Gastrocnemius medialis (tissue), 4 donors: ENCODE measurements at regions not wholly inside any gene's neighbourhood (a gene's known extent, or its start where the extent isn't known, plus 50 kb on each side); places are given as distances from the start of the nearest gene placed in this dataset.

ENCODE experiments used
- POLR2A ChIP-seq, 2 donors: fragments of 450-650 bp; IDR thresholded peaks; one replicate each; pipeline ENCODE4 v1.6.1; 2017; ENCODE audit warnings: antibody characterized with exemption in 2 of 2, mild to moderate bottlenecking in 2 of 2, moderate library complexity in 2 of 2
- TF ChIP-seq, protein P1 (sequence below), 5 experiments: fragments of 450-650 bp in 3 of 5; fragments of 200-600 bp in 2 of 5; sonication (generic) in 2 of 5; IDR thresholded peaks in 4 of 5; conservative IDR thresholded peaks in 1 of 5; 1 replicate in 4 of 5; 2 replicates in 1 of 5; pipeline ENCODE4 v1.5.1; 2016 to 2019; ENCODE audit warnings: antibody characterized with exemption in 5 of 5, mild to moderate bottlenecking in 3 of 5, moderate library complexity in 3 of 5

DNA sequence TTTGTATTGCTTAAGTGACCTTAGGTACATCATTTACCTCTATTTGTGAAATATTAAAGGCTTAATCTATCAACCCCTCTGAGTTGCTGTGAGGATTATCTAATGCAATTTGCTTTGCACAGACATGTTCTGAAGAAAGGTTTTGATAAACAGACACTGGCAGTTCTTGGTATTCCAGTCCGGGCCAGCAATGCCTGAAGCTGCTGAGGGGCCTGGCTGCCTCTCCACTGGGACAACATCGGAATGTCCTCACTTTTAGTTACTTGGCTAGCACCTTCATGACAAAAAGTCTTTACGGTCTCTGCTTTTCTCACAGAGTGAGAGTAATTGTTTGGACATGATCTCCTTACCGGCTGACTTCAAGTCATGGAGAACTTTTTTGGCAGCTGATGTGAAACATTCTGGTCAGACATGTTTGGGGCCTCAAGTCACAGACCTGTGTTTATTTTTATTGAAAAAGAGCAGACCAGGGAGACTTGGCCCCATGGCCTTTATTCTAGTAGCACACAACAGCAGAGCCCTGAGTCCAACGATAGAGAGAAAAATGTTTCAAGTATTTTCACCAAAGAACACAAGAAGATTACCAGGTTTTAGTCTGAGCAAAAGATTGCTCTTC lies 1112.3 kb upstream of the FANCL start:
- TF ChIP-seq POLR2A (IDR thresholded peaks at IDR 0.05) = no peak
- TF ChIP-seq, protein P1, sequence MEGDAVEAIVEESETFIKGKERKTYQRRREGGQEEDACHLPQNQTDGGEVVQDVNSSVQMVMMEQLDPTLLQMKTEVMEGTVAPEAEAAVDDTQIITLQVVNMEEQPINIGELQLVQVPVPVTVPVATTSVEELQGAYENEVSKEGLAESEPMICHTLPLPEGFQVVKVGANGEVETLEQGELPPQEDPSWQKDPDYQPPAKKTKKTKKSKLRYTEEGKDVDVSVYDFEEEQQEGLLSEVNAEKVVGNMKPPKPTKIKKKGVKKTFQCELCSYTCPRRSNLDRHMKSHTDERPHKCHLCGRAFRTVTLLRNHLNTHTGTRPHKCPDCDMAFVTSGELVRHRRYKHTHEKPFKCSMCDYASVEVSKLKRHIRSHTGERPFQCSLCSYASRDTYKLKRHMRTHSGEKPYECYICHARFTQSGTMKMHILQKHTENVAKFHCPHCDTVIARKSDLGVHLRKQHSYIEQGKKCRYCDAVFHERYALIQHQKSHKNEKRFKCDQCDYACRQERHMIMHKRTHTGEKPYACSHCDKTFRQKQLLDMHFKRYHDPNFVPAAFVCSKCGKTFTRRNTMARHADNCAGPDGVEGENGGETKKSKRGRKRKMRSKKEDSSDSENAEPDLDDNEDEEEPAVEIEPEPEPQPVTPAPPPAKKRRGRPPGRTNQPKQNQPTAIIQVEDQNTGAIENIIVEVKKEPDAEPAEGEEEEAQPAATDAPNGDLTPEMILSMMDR (IDR thresholded peaks at IDR 0.05 in 4 of 5, conservative IDR thresholded peaks at IDR 0.05 in 1 of 5) = no peak
